GM19463 (cell line): ENCODE measurements at regions not wholly inside any gene's neighbourhood (a gene's known extent, or its start where the extent isn't known, plus 50 kb on each side); places are given as distances from the start of the nearest gene placed in this dataset.

Experiments used
- ATAC-seq: cut with Tn5 transposase; IDR thresholded peaks from one replicate; pipeline ENCODE4 v1.9.1; 2021; ENCODE audit warnings: mild to moderate bottlenecking, moderate library complexity; ENCODE audit not compliant: unreplicated experiment

- ATAC-seq = no peak
Measured at GRCh38 chr3:132900481-132900880, 137.7 kb upstream of the TMEM108 start.

DNA sequence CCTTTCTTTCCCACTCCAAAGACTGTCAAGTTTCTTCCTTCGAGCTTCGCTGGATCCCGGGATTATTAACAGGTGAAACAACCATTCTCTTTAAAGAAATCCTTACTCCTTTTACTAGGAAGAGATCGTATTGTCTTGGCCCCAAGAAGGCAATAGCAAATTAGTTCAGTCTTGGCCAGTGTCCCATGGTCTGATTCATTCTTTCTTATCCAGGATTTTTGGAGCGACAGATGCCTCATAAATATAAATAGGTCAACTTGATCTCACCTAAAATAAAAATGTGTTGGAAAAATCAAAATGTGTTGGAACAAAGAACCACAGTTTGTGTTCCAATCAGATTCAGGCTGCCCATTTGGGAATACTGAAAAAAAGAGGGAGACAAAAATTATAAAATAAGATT is 140.1 kb upstream of the TMEM108 start:
- no peak for ATAC-seq

DNA sequence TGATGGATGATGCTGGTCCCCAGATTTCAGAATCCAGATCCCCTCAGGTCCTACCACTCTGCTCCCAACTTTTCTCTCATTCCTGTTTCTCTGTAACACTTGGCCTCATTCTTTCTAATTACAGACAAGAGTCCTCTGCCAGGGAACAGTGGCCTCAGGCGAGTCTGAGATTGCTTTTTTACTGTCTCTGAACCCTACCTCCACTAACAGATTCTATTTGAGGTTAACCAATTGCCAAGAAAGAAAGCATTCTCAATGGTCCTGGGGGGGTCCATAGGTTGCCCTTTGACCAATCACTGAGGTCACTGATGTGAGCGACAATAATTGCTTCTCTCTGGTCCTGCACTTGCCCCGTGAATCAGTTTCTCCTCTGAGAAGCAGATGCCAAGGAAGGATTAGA is 145.2 kb upstream of the TMEM108 start:
- ATAC-seq = no peak

DNA sequence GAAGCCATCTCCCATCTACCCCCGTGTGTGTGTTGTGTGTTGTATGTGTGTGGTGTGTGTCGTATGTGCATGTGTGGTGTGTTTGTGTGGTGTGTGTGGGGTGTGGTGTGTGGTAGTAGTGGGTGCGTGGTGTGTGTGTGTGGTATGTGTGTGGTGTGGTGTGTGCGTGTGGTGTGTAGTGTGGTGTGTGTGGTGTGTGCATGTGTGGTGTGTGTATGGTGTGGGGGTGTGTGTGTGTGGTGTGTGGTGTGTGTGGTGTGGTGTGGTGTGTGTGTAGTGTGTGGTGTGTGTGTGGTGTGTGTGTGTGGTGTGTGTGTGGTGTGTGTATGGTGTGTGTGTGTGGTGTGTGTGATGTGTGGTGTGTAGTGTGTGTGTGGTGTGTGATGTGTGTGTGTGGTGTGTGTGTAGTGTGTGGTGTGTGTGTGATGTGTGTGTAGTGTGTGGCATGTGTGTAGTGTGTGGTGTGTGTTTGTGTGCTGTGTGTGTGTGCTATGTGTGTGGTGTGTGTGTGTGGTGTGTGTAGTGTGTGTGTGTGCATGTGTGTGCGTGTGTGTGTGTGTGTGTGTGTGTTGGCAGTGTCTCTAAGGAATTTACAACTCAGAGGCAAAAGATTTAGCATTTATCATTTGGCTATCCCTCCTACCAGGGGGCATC is 156.3 kb upstream of the TMEM108 start:
- no peak for ATAC-seq

DNA sequence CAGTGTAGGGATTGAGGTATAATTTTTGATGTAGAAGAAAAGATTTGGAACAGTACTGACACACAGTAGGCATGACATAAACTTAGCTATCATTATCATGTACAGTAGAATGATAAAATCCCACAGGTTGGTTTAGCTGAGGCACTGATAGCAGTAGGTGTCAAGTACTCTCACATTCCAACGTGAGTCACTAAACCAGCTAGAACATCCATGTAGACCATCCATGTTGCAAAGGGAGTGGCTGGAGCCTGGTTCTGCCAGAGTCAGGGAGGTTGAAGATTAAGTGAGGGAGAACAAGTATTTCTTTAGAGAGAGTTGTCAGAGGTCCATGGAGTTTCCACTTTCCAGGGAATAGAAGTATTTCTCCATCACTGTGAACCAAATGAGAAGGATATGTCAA is 157.2 kb upstream of the TMEM108 start:
- ATAC-seq = no peak

DNA sequence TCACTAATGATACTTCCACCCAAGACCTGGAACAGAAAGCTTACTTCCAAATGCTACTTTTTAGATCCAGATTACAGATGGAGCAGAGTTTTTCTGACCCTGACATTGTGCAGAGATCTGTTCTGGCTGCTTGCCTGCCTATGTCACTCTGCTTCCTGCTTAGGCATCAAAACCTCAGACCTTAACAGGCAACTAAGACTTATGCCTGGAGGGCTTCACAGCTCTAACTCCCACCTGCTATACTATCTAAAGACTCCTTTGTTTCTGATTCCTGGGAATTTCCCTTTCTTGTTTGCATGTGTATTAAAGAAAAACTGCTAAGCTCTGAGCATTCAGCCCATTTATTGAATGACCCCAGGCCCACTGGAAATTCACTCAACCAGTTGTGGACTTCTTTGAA is 157.4 kb upstream of the NPHP3 start:
- no peak for ATAC-seq

GRCh38 chr3:132874701-132875100 is 152.5 kb upstream of the NPHP3 start:
- ATAC-seq = no peak

GRCh38 chr3:132872711-132873110 is 150.5 kb upstream of the NPHP3 start:
- no peak for ATAC-seq

GRCh38 chr3:132871956-132872355 is 149.7 kb upstream of the NPHP3 start:
- no peak for ATAC-seq

DNA sequence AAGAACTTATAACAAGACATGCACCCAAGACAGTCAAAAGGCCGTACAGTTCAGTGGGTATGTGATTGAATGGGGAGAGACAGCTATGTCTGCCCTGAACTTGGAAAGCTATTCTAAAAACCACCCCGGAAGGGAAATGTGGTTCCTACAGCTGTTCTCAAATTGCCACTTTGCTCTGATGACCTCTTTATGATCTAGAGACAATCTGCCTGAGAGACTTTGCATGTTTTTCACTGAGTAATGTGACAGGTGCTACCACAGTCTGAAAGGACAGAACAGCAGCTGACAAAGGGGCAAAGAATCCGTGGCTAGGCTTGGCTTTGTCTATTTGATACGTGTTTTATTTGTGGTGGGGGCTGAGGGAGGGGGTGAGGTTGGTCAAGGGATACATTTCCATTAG is 148.3 kb upstream of the NPHP3 start:
- ATAC-seq = no peak

DNA sequence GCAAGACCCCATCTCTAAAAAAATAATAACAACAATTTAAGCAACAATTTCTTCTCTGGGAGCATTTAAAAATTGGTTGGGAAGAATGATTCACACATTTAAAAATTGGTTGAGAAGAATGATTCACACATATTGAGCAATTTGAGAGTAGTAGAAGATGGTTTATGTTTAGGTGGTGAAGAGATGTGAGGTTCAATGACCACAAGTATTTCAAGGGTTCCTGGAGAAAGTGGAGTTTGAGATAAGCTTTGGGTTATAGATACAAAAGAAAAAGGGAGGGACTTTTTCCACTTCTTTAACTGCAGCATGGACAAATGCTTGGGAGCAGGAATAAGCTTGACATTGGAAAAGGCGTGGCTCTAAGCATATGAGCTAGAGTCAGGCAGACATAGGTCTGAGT is 145.7 kb upstream of the NPHP3 start:
- no peak for ATAC-seq

GRCh38 chr3:132867526-132867925 is 145.3 kb upstream of the NPHP3 start:
- no peak for ATAC-seq

GRCh38 chr3:132857317-132857716 is 135.1 kb upstream of the NPHP3 start:
- ATAC-seq = no peak

DNA sequence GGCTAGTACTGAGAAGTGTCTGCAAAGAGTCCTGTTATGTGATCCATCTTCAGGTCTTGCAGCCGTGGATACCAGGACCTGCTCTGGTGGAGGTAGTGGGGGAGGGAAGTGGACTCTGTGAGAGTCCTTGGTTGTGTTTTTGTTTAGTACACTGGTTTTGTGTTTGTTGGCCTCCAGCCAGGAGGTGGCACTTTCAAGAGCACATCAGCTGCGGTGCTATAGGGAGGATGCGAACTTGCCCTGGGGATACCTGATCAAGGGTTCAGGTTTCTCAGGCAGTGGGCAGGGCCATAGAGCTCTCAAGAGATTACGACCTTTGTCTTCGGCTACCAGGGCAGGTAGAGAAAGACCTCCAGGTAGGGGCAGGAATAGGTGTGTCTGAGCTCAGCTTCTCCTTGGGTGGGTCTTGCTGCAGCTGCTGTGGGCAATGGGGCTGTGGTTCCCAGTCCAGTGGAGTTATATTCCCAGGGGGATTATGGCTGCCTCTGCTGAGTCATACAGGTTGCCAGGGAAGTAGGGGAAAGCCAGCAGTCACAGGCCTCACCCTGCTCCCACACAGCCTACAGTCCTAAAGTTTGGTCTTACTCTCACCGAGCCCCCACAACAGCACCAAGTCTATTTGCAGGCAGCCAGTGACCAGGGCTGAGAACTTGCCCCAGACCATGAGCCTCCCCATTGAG is 132.8 kb upstream of the NPHP3 start:
- ATAC-seq = no peak

DNA sequence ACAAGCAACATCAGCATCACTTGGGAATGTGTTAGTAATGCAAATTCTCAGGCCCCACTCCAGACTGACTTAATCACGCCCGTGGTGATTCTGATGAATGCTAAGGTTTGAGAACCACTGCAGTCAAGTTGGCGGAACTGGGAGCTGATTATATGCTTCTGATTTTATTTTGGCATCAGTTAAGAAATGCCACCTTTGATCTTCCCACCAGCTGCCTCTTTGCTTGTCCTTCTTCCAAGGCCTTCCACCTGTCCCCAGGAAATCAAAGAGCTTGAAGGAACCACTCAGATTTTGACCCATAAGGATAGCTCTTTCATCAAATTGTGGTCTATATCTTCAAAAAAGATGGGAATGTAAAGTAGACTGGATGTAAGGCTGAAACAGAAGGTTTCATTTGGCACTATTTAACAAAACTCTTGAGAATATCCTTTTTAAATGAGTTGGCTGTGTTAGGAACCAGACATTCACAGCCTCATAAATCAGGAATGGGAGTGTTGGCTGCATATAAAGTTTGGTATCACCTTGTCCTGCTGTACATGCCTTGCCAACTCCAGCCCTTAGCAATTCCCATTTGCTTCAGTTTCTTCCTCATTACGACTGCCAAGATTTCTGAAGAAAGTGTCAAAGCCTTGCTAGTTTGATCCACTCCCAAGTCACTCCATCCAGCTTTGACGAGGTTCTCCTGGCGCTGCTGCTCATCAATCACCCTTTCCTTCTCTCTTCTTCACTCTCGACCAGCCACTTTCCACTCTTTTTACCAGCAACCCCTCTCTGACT is 125.8 kb upstream of the NPHP3 start:
- no peak for ATAC-seq

GRCh38 chr3:132843851-132844553 is 121.8 kb upstream of the NPHP3 start:
- no peak for ATAC-seq

- ATAC-seq = no peak
Measured at GRCh38 chr3:132843349-132843748, 121.1 kb upstream of the NPHP3 start.

GRCh38 chr3:132841621-132842020 is 119.4 kb upstream of the NPHP3 start:
- no peak for ATAC-seq

- no peak for ATAC-seq
Measured at GRCh38 chr3:132840201-132840700, 118.0 kb upstream of the NPHP3 start.

- no peak for ATAC-seq
Measured at GRCh38 chr3:132838477-132838876, 116.3 kb upstream of the NPHP3 start.

GRCh38 chr3:132837615-132838014 is 115.4 kb upstream of the NPHP3 start:
- ATAC-seq = no peak
